Fibroblast of villous mesenchyme (primary cell): ENCODE measurements at regions not wholly inside any gene's neighbourhood (a gene's known extent, or its start where the extent isn't known, plus 50 kb on each side); places are given as distances from the start of the nearest gene placed in this dataset.
A peak's percentile ranks its signal among the peaks of the same experiment; 100 is the strongest.
"Not testable (repeated sequence)": the region's sequence is repeated elsewhere in the genome, so short reads cannot be mapped to it uniquely, and the experiment has no call there.

Experiments
- DNase-seq: peaks from one replicate; pipeline ENCODE4 v3.0.0-alpha.2; 2010; ENCODE audit warnings: low read depth
- H3K4me3 ChIP-seq: 2 replicates; pipeline ENCODE4 v1.5.1; 2011; ENCODE audit warnings: low read depth, mild to moderate bottlenecking, low read length
- TF ChIP-seq, protein P1 (sequence below): IDR thresholded peaks from 2 replicates; pipeline ENCODE4 v1.5.1; 2012; ENCODE audit warnings: low read depth, mild to moderate bottlenecking, low read length; ENCODE audit not compliant: insufficient read depth

DNA sequence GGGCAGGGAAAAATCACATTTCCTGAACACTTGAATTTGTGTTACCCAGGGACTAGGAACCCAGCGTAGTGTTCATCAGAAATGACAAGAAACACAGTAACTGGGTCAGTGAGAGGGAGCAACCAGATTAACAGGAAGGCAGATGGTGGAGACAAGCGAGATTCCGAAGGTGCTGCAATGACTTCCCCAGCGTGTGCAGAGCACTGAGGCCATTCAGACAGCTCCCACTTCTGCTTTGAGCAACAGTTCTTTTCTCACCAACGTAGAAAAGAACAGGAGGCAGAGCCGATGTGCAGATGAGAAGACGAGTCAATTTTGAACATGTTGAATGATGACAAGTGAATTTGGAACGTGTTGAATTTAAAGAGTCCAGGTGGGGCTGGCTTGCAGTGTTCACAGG is 63.1 kb upstream of the IFNGR1 start:
- TF ChIP-seq, protein P1, sequence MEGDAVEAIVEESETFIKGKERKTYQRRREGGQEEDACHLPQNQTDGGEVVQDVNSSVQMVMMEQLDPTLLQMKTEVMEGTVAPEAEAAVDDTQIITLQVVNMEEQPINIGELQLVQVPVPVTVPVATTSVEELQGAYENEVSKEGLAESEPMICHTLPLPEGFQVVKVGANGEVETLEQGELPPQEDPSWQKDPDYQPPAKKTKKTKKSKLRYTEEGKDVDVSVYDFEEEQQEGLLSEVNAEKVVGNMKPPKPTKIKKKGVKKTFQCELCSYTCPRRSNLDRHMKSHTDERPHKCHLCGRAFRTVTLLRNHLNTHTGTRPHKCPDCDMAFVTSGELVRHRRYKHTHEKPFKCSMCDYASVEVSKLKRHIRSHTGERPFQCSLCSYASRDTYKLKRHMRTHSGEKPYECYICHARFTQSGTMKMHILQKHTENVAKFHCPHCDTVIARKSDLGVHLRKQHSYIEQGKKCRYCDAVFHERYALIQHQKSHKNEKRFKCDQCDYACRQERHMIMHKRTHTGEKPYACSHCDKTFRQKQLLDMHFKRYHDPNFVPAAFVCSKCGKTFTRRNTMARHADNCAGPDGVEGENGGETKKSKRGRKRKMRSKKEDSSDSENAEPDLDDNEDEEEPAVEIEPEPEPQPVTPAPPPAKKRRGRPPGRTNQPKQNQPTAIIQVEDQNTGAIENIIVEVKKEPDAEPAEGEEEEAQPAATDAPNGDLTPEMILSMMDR = no peak
- DNase-seq = no peak
- no peak overlapping the region for H3K4me3 ChIP-seq

DNA sequence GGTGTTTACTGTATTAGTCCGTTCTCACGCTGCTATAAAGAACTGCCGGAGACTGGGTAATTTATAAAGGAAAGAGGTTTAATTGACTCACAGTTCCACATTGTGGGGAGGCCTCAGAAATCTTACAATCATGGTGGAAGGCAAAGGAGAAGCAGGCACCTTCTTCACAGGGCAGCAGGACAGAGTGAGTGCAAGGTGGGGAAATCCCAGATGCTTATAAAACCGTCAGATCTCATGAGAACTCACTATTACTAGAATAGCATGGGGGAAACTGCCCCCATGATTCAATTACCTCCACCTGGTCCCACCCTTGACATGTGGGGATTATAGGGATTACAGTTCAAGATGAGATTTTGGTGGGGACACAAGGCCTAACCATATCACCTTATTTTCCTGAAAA is 60.1 kb upstream of the IFNGR1 start:
- not testable (repeated sequence) for DNase-seq, H3K4me3 ChIP-seq

DNA sequence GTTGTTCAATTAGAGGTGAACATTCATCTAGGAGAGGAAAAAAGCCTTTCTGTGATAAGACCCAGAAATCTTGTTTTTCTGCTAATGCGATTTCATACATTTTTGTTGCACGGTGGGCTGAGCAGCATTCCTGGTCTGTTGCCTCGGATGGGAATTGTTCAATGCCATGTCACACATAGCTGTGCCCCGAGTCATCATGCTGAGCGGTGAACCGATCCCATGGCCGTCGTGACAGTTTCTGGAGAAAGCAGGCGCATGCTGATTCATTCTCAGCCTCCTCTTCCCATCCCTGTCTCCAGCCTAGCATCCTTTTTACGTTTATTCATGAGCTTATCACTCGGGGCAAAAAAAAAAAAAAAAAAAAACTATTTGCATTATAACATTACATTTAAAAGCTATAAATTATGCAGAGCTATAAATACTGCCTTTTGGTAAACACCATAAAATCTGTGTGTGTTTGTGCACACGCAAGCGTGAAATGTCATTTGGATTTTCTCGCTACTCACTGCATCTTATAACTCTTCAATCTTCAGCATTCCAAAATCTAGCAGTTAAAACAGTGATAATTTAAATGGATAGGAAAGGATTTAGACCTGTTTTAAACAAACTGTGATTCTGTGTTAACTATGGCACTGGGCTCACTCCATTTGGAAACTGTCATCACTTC is 58.9 kb upstream of the IFNGR1 start:
- DNase-seq = peak; percentile 19
- TF ChIP-seq, protein P1 = no peak
- H3K4me3 ChIP-seq = no peak overlapping the region

DNA sequence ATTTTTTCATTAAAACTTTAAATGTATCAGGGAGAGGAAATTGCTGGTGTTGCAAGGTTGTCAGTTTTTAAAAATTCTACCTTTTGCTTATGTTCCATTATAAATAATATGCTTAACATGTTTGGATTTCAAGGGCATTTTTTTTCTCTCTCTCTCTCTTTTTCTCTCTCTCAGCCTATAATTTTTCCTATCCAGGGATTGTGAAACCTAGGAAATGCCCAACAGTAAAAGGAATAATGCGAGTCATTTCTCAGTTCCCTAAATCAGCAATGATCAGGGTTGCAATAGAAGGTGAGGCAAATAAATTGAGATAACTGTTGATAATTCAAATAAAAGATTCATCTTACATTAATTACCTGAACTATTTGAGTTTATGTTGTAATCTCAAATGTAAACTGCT is 53.2 kb upstream of the IFNGR1 start:
- TF ChIP-seq, protein P1 = no peak
- DNase-seq = no peak

DNA sequence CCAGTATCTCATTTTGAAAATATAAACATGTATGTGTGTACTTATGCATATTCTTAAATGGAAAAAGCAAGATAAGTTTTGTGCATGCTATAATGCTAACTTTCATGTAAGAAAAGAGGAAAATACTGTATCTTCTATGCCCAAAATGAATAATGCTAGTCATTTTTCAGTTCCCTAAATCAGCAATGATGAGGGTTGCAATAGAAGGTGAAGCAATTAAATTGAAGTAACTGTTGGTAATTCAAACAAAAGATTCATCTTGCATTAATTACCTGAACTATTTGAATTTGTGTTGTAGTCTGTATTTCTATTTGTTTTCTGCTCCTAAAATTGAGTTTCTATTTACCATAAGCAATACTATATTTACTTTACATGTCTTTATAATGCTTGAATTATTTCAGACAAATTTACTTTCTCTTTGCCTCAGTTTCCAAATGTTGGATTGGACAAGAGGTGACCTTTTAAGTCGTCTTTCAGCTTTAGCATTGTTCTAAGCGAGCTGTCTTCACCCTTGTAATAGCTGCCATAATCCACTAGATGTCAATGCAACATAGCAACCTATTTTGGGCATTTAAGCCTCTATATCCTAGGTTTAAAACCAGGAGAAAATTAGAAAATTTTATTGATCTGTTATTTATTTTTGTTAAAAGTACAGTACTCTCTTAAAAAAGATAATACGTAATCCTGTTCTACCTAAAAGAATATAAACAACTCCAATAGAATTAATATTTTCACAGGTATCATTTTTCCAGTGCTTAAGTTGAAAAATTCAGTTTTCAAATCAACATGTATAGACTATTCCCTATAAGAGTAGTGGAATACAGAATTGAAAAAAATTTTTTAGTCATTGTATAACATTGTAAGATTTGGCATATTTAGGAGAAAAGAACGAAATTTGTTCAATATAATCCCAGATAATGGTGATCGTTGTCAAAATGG is 52.3 kb upstream of the IFNGR1 start:
- DNase-seq = peak; percentile 59
- TF ChIP-seq, protein P1 = peak; percentile 88
- no peak overlapping the region for H3K4me3 ChIP-seq

More for the DNA sequence above, 53.2 kb upstream of the IFNGR1 start:
- no peak overlapping the region for H3K4me3 ChIP-seq

DNA sequence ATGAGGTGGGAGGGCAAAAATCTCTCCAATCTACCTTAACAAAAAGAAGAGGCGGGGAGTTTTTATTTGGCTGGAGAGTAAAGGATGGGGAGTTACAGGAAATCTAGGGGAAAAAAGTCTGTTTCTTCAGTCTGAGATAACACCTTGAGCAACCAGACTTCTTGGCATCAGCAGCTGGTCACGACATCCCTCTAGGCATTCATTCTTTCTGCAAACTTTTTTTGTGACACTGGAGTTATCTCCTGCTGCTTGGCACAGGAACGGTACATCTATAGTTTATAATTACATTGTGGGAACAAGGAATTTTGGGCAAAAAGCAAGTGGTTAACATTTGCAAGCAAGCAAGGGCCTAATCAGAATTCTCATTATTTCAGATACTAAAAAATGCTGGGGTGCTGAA is 50.6 kb upstream of the IFNGR1 start:
- TF ChIP-seq, protein P1 = no peak
- DNase-seq = no peak
- no peak overlapping the region for H3K4me3 ChIP-seq

DNA sequence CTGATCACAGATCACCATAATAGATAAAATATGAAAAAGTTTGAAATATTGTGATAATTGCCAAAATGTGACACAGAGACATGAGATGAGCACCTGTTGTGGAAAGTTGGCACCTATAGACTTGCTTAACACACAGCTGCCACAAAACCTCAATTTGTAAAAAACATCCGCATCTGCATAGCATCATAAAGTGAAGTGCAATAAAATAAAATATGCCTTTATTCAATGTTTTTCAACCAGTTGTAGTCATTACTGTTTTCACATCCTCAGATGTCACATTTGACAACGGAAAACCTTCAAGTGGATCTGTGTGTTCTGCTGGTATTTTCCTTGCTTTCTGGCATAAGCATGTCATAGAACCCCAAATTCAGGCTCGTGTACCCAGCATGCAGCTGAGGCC is 50.2 kb upstream of the IFNGR1 start:
- TF ChIP-seq, protein P1 = no peak
- H3K4me3 ChIP-seq = no peak overlapping the region
- no peak for DNase-seq
